DOHH2 (cell line): ENCODE measurements at regions not wholly inside any gene's neighbourhood (a gene's known extent, or its start where the extent isn't known, plus 50 kb on each side); places are given as distances from the start of the nearest gene placed in this dataset.

Source experiments
- H3F3A ChIP-seq: fragments of 200-600 bp; sonication (generic), shearing (Covaris generic); 2 replicates; pipeline ENCODE4 v1.6.0; 2016; ENCODE audit warnings: antibody characterized with exemption, mild to moderate bottlenecking; ENCODE audit not compliant: control insufficient read depth, insufficient read depth
- H3K27ac ChIP-seq: fragments of 200-600 bp; sonication (generic); 2 replicates; pipeline ENCODE4 v1.5.1; 2014; ENCODE audit warnings: low read depth, mild to moderate bottlenecking, low read length, moderate library complexity
- H3K27me3 ChIP-seq: fragments of 200-600 bp; sonication (generic); 2 replicates; pipeline ENCODE4 v1.6.1; 2014; ENCODE audit warnings: mild to moderate bottlenecking, low read length, mixed read lengths; ENCODE audit not compliant: control insufficient read depth
- H3K36me3 ChIP-seq: fragments of 200-600 bp; sonication (generic); 2 replicates; pipeline ENCODE4 v1.6.1; 2014; ENCODE audit warnings: mild to moderate bottlenecking, low read length, moderate library complexity, mixed read lengths; ENCODE audit not compliant: control insufficient read depth
- H3K4me1 ChIP-seq: fragments of 200-600 bp; sonication (generic); 2 replicates; pipeline ENCODE4 v1.6.1; 2014; ENCODE audit warnings: mild to moderate bottlenecking, low read length, mixed read lengths; ENCODE audit not compliant: control insufficient read depth
- H3K4me2 ChIP-seq: fragments of 200-600 bp; sonication (generic); 2 replicates; pipeline ENCODE4 v1.6.0; 2014; ENCODE audit warnings: mild to moderate bottlenecking, low read length, moderate library complexity
- H3K4me3 ChIP-seq: fragments of 200-600 bp; sonication (generic); 2 replicates; pipeline ENCODE4 v1.5.1; 2014; ENCODE audit warnings: mild to moderate bottlenecking, low read length, mixed read lengths
- H3K79me2 ChIP-seq: fragments of 200-600 bp; sonication (generic); 2 replicates; pipeline ENCODE4 v1.6.1; 2014; ENCODE audit warnings: mild to moderate bottlenecking, low read length, mixed read lengths; ENCODE audit not compliant: control insufficient read depth
- H3K9me2 ChIP-seq: fragments of 200-600 bp; sonication (generic); replicated peaks from 2 replicates; pipeline ENCODE4 v1.6.1; 2014; ENCODE audit warnings: mild to moderate bottlenecking, low read length, mixed read lengths; ENCODE audit not compliant: control insufficient read depth
- H3K9me3 ChIP-seq: fragments of 200-600 bp; sonication (generic); 2 replicates; pipeline ENCODE4 v1.6.1; 2014; ENCODE audit warnings: antibody characterized with exemption, low read length, mixed read lengths; ENCODE audit not compliant: control insufficient read depth, insufficient read depth
- H4K20me1 ChIP-seq: fragments of 200-600 bp; sonication (generic); 2 replicates; pipeline ENCODE4 v1.6.0; 2014; ENCODE audit warnings: low read depth, mild to moderate bottlenecking, antibody characterized with exemption, low read length, moderate library complexity; ENCODE audit not compliant: control insufficient read depth, insufficient read depth
- EZH2phosphoT487 ChIP-seq: fragments of 200-600 bp; sonication (generic); IDR thresholded peaks from 2 replicates; pipeline ENCODE4 v1.6.1; 2017; ENCODE audit warnings: borderline replicate concordance, mild to moderate bottlenecking, antibody characterized with exemption, low read length, moderate library complexity, mixed read lengths
- TF ChIP-seq, protein P1 (sequence below): fragments of 200-600 bp; sonication (generic); IDR thresholded peaks from one replicate; pipeline ENCODE4 v1.5.1; 2014; ENCODE audit warnings: antibody characterized with exemption, mild to moderate bottlenecking, low read depth, low read length; ENCODE audit not compliant: poor library complexity, severe bottlenecking

DNA sequence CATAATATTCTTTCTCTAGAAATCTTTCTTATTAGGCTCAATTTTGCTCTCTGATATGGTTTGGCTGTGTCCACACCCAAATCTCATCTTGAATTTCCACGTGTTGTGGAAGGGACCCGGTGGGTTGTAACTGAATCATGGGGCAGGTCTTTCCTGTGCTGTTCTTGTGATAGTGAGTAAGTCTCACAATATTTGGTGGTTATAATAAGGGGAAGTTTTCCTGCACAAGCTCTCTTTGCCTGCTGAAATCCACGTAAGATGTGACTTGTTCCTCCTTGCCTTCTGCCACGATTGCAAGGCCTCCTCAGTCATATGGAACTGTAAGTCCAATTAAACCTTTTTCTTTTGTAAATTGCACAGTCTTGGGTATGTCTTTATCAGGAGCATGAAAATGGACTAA, 73.8 kb downstream of the CAVIN2 start:
- no peaks in the 10 kb centered on the region for H3K79me2 ChIP-seq
- H3K9me2 ChIP-seq: no peaks in the 10 kb centered on the region
- no peaks in the 10 kb centered on the region for H3K4me1 ChIP-seq
- H3K27me3 ChIP-seq: no peaks in the 10 kb centered on the region
- no peaks in the 10 kb centered on the region for H3F3A ChIP-seq
- no peak overlapping the region for H3K4me3 ChIP-seq
- no peaks in the 10 kb centered on the region for H3K36me3 ChIP-seq
- H3K27ac ChIP-seq: no peak overlapping the region
- no peak overlapping the region for H3K4me2 ChIP-seq
- no peaks in the 10 kb centered on the region for H3K9me3 ChIP-seq
- H4K20me1 ChIP-seq: no peaks in the 10 kb centered on the region
- TF ChIP-seq, protein P1, sequence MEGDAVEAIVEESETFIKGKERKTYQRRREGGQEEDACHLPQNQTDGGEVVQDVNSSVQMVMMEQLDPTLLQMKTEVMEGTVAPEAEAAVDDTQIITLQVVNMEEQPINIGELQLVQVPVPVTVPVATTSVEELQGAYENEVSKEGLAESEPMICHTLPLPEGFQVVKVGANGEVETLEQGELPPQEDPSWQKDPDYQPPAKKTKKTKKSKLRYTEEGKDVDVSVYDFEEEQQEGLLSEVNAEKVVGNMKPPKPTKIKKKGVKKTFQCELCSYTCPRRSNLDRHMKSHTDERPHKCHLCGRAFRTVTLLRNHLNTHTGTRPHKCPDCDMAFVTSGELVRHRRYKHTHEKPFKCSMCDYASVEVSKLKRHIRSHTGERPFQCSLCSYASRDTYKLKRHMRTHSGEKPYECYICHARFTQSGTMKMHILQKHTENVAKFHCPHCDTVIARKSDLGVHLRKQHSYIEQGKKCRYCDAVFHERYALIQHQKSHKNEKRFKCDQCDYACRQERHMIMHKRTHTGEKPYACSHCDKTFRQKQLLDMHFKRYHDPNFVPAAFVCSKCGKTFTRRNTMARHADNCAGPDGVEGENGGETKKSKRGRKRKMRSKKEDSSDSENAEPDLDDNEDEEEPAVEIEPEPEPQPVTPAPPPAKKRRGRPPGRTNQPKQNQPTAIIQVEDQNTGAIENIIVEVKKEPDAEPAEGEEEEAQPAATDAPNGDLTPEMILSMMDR: no peak
- TF ChIP-seq EZH2phosphoT487: no peak

DNA sequence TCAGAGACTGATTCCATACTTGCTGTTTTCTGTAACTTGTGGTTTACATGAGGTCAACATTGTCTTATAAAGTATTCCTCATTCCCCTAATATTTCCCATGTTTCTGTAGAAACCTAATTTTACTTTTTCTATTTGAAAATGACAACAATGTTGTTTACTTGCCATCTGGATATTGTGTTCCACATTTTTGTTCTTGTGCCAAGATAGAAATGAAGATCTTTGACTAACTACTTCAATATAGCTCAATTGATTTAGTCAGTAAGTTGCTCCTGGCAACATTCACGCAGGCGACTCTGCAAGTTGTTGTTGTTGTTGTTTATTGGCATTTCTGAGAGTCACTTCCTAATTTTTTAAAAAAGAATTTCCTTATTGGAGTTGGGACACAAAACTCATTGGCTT, 69.5 kb downstream of the CAVIN2 start:
- Histone ChIP-seq H3K27me3 (no peaks in the 10 kb centered on the region), H3K4me3 (no peak overlapping the region), H3K36me3 (no peaks in the 10 kb centered on the region), H3K27ac (no peak overlapping the region), H3K9me2 (no peaks in the 10 kb centered on the region), H3K4me1 (no peaks in the 10 kb centered on the region), H3K79me2 (no peaks in the 10 kb centered on the region), H3F3A (no peaks in the 10 kb centered on the region), H4K20me1 (no peaks in the 10 kb centered on the region), H3K4me2 (no peak overlapping the region), H3K9me3 (no peaks in the 10 kb centered on the region)
- TF ChIP-seq, protein P1: no peak
- no peak for TF ChIP-seq EZH2phosphoT487

DNA sequence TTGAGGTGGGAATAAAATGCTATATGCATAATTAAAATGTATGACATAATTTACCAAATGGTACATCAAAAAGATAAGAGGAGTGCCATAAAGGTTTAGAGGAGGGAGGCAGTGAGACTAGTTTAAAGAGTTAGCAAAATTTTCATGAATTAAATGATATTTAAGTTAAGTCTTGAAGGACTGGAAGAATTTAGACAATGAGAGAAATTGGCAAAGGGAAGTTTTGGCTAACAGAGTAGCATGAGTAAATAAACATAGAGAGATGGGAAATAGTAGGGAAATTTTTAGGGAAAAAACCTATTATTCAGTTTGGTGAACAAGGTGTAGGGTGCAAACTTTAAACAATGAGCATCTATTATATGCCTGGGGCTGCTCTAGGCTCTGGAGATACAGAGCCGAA, 68.8 kb downstream of the CAVIN2 start:
- H3K27ac ChIP-seq: no peak overlapping the region
- no peak overlapping the region for H3K4me3 ChIP-seq
- H3K27me3 ChIP-seq: no peaks in the 10 kb centered on the region
- H3K36me3 ChIP-seq: no peaks in the 10 kb centered on the region
- H3K4me2 ChIP-seq: no peak overlapping the region
- H3K4me1 ChIP-seq: no peaks in the 10 kb centered on the region
- no peak for TF ChIP-seq EZH2phosphoT487
- TF ChIP-seq, protein P1: no peak
- no peaks in the 10 kb centered on the region for H3F3A ChIP-seq
- no peaks in the 10 kb centered on the region for H3K9me2 ChIP-seq
- no peaks in the 10 kb centered on the region for H3K79me2 ChIP-seq
- no peaks in the 10 kb centered on the region for H3K9me3 ChIP-seq
- no peaks in the 10 kb centered on the region for H4K20me1 ChIP-seq

DNA sequence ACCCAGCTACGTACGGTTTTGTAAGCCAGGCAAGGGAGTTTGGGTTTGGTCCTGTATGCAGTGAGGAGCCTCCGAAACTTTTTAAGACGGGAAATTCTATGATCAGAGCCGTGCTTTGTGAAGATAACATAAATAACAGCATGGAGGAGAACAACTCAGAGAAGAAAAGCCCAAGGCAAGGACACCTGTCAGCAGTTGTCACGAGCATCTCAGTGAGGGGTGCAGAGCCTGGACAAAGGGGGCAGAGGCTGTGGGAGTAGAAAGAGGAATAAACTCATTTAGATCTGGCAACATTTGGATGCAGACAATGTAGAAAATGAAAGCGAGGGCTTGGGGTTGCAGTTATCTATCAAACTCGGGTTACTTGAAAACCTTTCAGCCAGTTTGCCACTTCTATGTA, 64.5 kb downstream of the CAVIN2 start:
- H3K79me2 ChIP-seq: no peaks in the 10 kb centered on the region
- no peaks in the 10 kb centered on the region for H3K4me1 ChIP-seq
- H3K27me3 ChIP-seq: no peaks in the 10 kb centered on the region
- no peak overlapping the region for H3K4me2 ChIP-seq
- no peaks in the 10 kb centered on the region for H3F3A ChIP-seq
- TF ChIP-seq EZH2phosphoT487: no peak
- H4K20me1 ChIP-seq: no peaks in the 10 kb centered on the region
- H3K9me3 ChIP-seq: no peaks in the 10 kb centered on the region
- H3K27ac ChIP-seq: no peak overlapping the region
- H3K36me3 ChIP-seq: no peaks in the 10 kb centered on the region
- H3K9me2 ChIP-seq: no peaks in the 10 kb centered on the region
- H3K4me3 ChIP-seq: no peak overlapping the region
